Trophoblast cell (in vitro differentiated cells and primary cell): ENCODE measurements at regions not wholly inside any gene's neighbourhood (a gene's known extent, or its start where the extent isn't known, plus 50 kb on each side); places are given as distances from the start of the nearest gene placed in this dataset.

Source experiments
- DNase-seq, 2 donors: peaks; one replicate each; pipeline ENCODE4 v3.0.0-alpha.2; 2016
- H2AFZ ChIP-seq: 2 replicates; pipeline ENCODE4 v1.6.1; 2013; ENCODE audit warnings: low read length, moderate library complexity, mild to moderate bottlenecking; ENCODE audit not compliant: insufficient read depth, poor library complexity
- H2AK5ac ChIP-seq: 2 replicates; pipeline ENCODE4 v1.6.1; 2013; ENCODE audit warnings: mild to moderate bottlenecking, low read length
- H2BK120ac ChIP-seq: 2 replicates; pipeline ENCODE4 v1.6.1; 2013; ENCODE audit warnings: low read length, mild to moderate bottlenecking, moderate library complexity; ENCODE audit not compliant: insufficient read depth, poor library complexity
- H2BK12ac ChIP-seq: 2 replicates; pipeline ENCODE4 v1.6.1; 2013; ENCODE audit warnings: mild to moderate bottlenecking, low read length, moderate library complexity
- H2BK5ac ChIP-seq: 2 replicates; pipeline ENCODE4 v1.6.1; 2013; ENCODE audit warnings: low read length, low read depth, moderate library complexity, mild to moderate bottlenecking; ENCODE audit not compliant: poor library complexity
- H3K14ac ChIP-seq: 2 replicates; pipeline ENCODE4 v1.6.1; 2013; ENCODE audit warnings: mild to moderate bottlenecking, low read length
- H3K18ac ChIP-seq: 2 replicates; pipeline ENCODE4 v1.6.1; 2013; ENCODE audit warnings: mild to moderate bottlenecking, low read length
- H3K23ac ChIP-seq: 2 replicates; pipeline ENCODE4 v1.6.1; 2013; ENCODE audit warnings: low read length
- H3K27ac ChIP-seq: 2 replicates; pipeline ENCODE4 v1.5.1; 2013; ENCODE audit warnings: low read depth, mild to moderate bottlenecking, inconsistent platforms, low read length, moderate library complexity
- H3K27me3 ChIP-seq: 2 replicates; pipeline ENCODE4 v1.6.1; 2013; ENCODE audit warnings: inconsistent platforms, mild to moderate bottlenecking, low read length, moderate library complexity; ENCODE audit not compliant: insufficient read depth
- H3K36me3 ChIP-seq, 2 experiments: 1 replicate in 1 of 2; 2 replicates in 1 of 2; pipeline ENCODE4 v1.6.1; 2013; ENCODE audit warnings: low read length in 2 of 2, mild to moderate bottlenecking in 2 of 2, moderate library complexity in 1 of 2; ENCODE audit not compliant: insufficient read depth in 2 of 2, control insufficient read depth in 1 of 2
- H3K4ac ChIP-seq: 2 replicates; pipeline ENCODE4 v1.6.1; 2013; ENCODE audit warnings: low read depth, mild to moderate bottlenecking, low read length, moderate library complexity
- H3K4me1 ChIP-seq, 2 experiments: 1 replicate in 1 of 2; 2 replicates in 1 of 2; pipeline ENCODE4 v1.6.1; 2013; ENCODE audit warnings: low read length in 2 of 2, mild to moderate bottlenecking in 2 of 2, moderate library complexity in 1 of 2; ENCODE audit not compliant: insufficient read depth in 2 of 2, control insufficient read depth in 1 of 2
- H3K4me2 ChIP-seq: 2 replicates; pipeline ENCODE4 v1.6.1; 2013; ENCODE audit warnings: inconsistent platforms, mild to moderate bottlenecking, low read length, moderate library complexity
- H3K4me3 ChIP-seq: 2 replicates; pipeline ENCODE4 v1.5.1; 2013; ENCODE audit warnings: mild to moderate bottlenecking, low read depth, low read length, inconsistent platforms
- H3K79me1 ChIP-seq: one replicate; pipeline ENCODE4 v1.6.1; 2013; ENCODE audit warnings: low read length
- H3K79me2 ChIP-seq: 2 replicates; pipeline ENCODE4 v1.6.1; 2013; ENCODE audit warnings: low read length, mild to moderate bottlenecking; ENCODE audit not compliant: control insufficient read depth, insufficient read depth, poor library complexity
- H3K9ac ChIP-seq: 2 replicates; pipeline ENCODE4 v1.6.1; 2013; ENCODE audit warnings: mild to moderate bottlenecking, low read length
- H3K9me3 ChIP-seq: 2 replicates; pipeline ENCODE4 v1.6.1; 2013; ENCODE audit warnings: low read depth, mild to moderate bottlenecking, control low read depth, inconsistent platforms, low read length; ENCODE audit not compliant: insufficient read depth
- H4K12ac ChIP-seq: 2 replicates; pipeline ENCODE4 v1.6.1; 2013; ENCODE audit warnings: low read depth, mild to moderate bottlenecking, low read length, moderate library complexity
- H4K8ac ChIP-seq: 2 replicates; pipeline ENCODE4 v1.6.1; 2013; ENCODE audit warnings: low read depth, mild to moderate bottlenecking, low read length, moderate library complexity
- H4K91ac ChIP-seq: one replicate; pipeline ENCODE4 v1.6.1; 2013; ENCODE audit warnings: low read depth, mild to moderate bottlenecking, low read length, moderate library complexity
- WGBS: extraction: QIAGEN DNeasy Blood & Tissue Kit; methylation state at CpG from one replicate; pipeline ENCODE4 v1.1.7; 2013; ENCODE audit warnings: missing lambda C conversion rate; ENCODE audit not compliant: insufficient read length, insufficient coverage; ENCODE audit errors: extremely low coverage; 5-methylcytosine and 5-hydroxymethylcytosine counted together

GRCh38 chr16:86902656-86903001 lies 324.3 kb downstream of the FOXL1 start:
- Histone ChIP-seq H3K4me2 (no peak overlapping the region), H2BK5ac (no peak overlapping the region), H3K9ac (no peak overlapping the region), H3K18ac (no peak overlapping the region), H4K8ac (no peak overlapping the region), H4K12ac (no peak overlapping the region), H3K79me1 (no peaks in the 10 kb centered on the region), H4K91ac (no peak overlapping the region), H2BK12ac (no peak overlapping the region), H3K4me1 (peaks cover 7% of the 10 kb centered on the region in 2 experiments), H3K36me3 (no peaks in the 10 kb centered on the region), H2AFZ (no peak overlapping the region), H3K4ac (no peak overlapping the region), H2AK5ac (no peak overlapping the region), H3K79me2 (no peaks in the 10 kb centered on the region), H3K9me3 (peaks cover 5% of the 10 kb centered on the region), H3K27ac (no peak overlapping the region), H3K27me3 (no peaks in the 10 kb centered on the region), H3K14ac (no peak overlapping the region), H3K4me3 (no peak overlapping the region), H3K23ac (no peak overlapping the region), H2BK120ac (no peak overlapping the region)
- WGBS, result no CpG with 5 or more reads among the region's 4 CpGs
- no peak for DNase-seq

GRCh38 chr16:86903068-86903467 lies 324.7 kb downstream of the FOXL1 start:
- no peak overlapping the region for H3K23ac ChIP-seq
- no peaks in the 10 kb centered on the region for H3K79me1 ChIP-seq
- no peak overlapping the region for H3K14ac ChIP-seq
- H3K27me3 ChIP-seq, result no peaks in the 10 kb centered on the region
- no CpG with 5 or more reads among the region's 1 CpG for WGBS
- H4K8ac ChIP-seq, result no peak overlapping the region
- no peak overlapping the region for H2BK5ac ChIP-seq
- no peak overlapping the region for H4K12ac ChIP-seq
- no peak for DNase-seq
- H3K4me1 ChIP-seq, result peaks cover 7% of the 10 kb centered on the region in 2 experiments
- no peak overlapping the region for H4K91ac ChIP-seq
- H3K36me3 ChIP-seq, result no peaks in the 10 kb centered on the region
- no peak overlapping the region for H3K27ac ChIP-seq
- H3K9ac ChIP-seq, result no peak overlapping the region
- H3K18ac ChIP-seq, result no peak overlapping the region
- H2AK5ac ChIP-seq, result no peak overlapping the region
- no peak overlapping the region for H3K4me3 ChIP-seq
- no peaks in the 10 kb centered on the region for H3K79me2 ChIP-seq
- H2BK12ac ChIP-seq, result no peak overlapping the region
- H2AFZ ChIP-seq, result no peak overlapping the region
- H3K4me2 ChIP-seq, result no peak overlapping the region
- no peak overlapping the region for H2BK120ac ChIP-seq
- H3K4ac ChIP-seq, result no peak overlapping the region
- peaks cover 5% of the 10 kb centered on the region for H3K9me3 ChIP-seq

- no peak overlapping the region for H3K23ac ChIP-seq
- H3K79me1 ChIP-seq, result no peaks in the 10 kb centered on the region
- no peaks in the 10 kb centered on the region for H3K27me3 ChIP-seq
- H4K8ac ChIP-seq, result no peak overlapping the region
- H2BK120ac ChIP-seq, result no peak overlapping the region
- H3K79me2 ChIP-seq, result no peaks in the 10 kb centered on the region
- no peaks in the 10 kb centered on the region for H3K36me3 ChIP-seq
- no peak overlapping the region for H3K18ac ChIP-seq
- H4K91ac ChIP-seq, result no peak overlapping the region
- no CpG with 5 or more reads among the region's 9 CpGs for WGBS
- H3K14ac ChIP-seq, result no peak overlapping the region
- peaks cover 7% of the 10 kb centered on the region in 2 experiments for H3K4me1 ChIP-seq
- no peak overlapping the region for H2BK12ac ChIP-seq
- no peak overlapping the region for H3K27ac ChIP-seq
- DNase-seq, result no peak
- H3K4me2 ChIP-seq, result no peak overlapping the region
- H3K9ac ChIP-seq, result no peak overlapping the region
- no peak overlapping the region for H2AK5ac ChIP-seq
- no peak overlapping the region for H4K12ac ChIP-seq
- no peak overlapping the region for H3K4me3 ChIP-seq
- H3K4ac ChIP-seq, result no peak overlapping the region
- peaks cover 5% of the 10 kb centered on the region for H3K9me3 ChIP-seq
- H2BK5ac ChIP-seq, result no peak overlapping the region
- H2AFZ ChIP-seq, result no peak overlapping the region
These were observed 327.0 kb downstream of the FOXL1 start for GRCh38 chr16:86905302-86905701.

GRCh38 chr16:86906623-86907022 lies 328.3 kb downstream of the FOXL1 start:
- peaks cover 7% of the 10 kb centered on the region in 2 experiments for H3K4me1 ChIP-seq
- H3K23ac ChIP-seq, result no peak overlapping the region
- H3K79me1 ChIP-seq, result no peaks in the 10 kb centered on the region
- H4K8ac ChIP-seq, result no peak overlapping the region
- no peak overlapping the region for H2BK120ac ChIP-seq
- H3K4me2 ChIP-seq, result no peak overlapping the region
- no peak overlapping the region for H2AK5ac ChIP-seq
- H3K27me3 ChIP-seq, result no peaks in the 10 kb centered on the region
- no peak for DNase-seq
- H4K91ac ChIP-seq, result no peak overlapping the region
- no peak overlapping the region for H2BK5ac ChIP-seq
- no peak overlapping the region for H3K4ac ChIP-seq
- H3K27ac ChIP-seq, result no peak overlapping the region
- H3K36me3 ChIP-seq, result no peaks in the 10 kb centered on the region
- H3K9me3 ChIP-seq, result peaks cover 5% of the 10 kb centered on the region
- H4K12ac ChIP-seq, result no peak overlapping the region
- no peak overlapping the region for H3K18ac ChIP-seq
- H3K9ac ChIP-seq, result no peak overlapping the region
- WGBS, result no CpG with 5 or more reads among the region's 14 CpGs
- H3K4me3 ChIP-seq, result no peak overlapping the region
- no peak overlapping the region for H3K14ac ChIP-seq
- H2AFZ ChIP-seq, result no peak overlapping the region
- H3K79me2 ChIP-seq, result no peaks in the 10 kb centered on the region
- H2BK12ac ChIP-seq, result no peak overlapping the region
